ENCODE measurements at regions not wholly inside any gene's neighbourhood (a gene's known extent, or its start where the extent isn't known, plus 50 kb on each side); places are given as distances from the start of the nearest gene placed in this dataset.

DNA sequence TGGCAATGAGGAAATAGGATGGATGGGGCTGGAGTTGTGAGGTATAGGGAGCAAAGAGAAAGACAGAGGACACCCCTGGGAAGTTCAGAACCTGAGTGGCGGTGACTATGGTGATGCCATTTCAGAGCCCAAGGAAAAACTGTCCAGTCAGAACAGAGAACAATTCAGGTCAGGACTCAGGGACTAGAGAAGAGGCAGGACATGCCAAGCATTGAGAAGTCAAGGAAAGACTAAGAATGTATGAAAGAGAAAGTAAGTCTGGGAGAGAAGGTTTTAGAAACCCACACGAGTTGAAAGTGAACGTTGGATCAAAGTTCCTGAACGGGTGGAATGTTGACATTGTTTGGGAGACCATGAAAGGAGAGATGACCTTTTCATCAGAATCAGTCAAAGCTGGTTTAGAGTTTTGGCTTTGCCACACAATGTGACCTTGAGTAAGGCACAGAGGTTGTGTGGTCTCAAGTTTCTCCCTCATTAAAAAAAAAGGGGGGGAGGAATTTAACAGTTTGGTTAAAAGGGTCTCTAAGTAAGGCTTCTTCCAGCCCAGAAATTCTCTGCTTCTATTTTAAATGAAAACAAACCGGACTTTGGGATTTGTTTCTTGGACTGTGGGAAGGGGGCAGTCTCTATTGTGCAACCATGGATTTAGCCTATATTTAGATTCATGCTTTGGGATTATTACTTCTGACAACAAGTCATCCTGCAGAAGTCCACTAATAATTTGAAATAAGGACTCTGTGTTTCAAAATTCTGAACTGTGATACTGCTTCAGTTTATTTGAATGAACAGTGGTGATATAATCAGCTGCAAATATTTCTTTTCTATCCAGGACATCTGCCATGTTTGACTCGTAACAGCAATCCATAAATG is 315.9 kb upstream of the TBL1XR1 start:
- DNase-seq (ENCODE audit: low spot score) = no peak

DNA sequence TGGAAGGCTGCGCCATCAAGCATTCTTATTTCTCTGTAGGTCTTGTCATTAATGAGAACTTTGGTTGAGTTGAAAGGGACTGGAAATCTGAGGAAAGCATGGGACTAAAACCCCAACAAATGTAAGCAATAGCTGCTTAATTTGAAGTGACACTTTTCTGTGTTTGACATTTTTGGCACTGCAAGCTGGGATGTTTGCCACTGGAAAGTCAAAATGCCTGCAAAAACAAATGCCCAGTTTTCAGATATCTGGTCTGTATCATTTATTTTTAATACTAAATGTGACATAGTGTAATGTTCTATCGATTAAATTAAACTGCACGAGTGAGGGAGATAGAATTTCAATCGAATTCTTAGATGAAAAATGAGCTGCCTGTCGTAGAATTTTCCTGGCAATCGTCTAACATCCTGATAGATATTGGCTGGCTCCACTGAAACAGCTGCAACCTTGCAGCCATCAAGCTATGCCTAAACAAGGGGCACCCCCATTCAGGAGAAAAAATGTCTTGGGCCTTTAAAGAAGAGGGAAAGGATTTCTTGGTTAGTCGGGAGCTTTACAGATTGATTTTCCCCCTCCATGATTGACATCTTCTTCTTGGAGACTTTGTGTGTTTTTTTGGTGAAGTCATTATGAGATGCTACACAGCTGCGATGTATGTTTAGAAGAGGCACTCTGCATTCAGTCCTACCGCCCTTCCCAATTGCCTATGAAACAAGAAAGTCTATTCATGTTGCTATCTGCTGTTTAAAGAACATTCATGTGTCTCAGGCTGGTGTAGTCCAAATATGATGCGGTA is 316.7 kb upstream of the TBL1XR1 start:
- DNase-seq (ENCODE audit: low spot score) = peak; percentile 38

DNA sequence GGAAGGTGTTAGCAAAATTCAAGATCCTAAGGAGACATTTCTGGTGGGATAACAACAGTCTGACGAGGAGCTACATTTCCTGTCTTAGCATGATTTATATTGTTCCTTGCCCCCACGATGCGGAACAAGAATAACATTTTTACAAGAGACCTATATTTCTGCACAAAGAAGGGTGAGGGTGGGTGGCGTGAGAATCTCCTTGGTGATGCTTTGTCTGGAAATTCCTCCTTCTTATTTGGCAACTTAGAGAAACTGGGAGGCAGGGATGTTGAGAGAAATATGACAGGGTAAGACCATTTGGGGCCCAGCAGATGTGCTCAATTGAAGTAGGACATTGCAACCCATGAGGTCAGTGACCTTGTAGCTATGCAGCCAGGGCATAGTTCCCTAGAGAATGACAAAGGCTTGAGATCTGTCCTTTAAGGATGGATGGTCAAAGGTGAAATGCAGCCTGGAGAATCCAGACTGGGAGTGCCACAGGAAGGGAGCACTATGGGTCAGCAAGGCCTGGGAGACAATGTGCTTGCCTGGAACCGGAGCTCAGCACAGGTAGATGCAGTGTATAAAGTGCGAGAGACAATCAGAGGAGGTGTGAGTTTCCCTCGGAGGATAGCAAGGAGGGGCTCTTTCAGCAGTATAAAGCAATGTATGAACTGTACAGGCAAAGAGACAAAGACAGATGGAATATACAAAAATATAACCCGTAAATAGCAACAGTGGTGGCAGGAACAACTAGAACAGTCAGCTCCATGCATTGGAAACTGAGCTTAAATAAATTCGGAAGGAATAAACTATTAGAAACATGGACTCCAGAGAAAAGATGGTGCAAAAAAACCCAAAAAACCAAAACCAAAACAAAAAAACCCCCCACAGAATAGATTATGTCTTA is 317.6 kb upstream of the TBL1XR1 start:
- DNase-seq (ENCODE audit: low spot score) = no peak

DNA sequence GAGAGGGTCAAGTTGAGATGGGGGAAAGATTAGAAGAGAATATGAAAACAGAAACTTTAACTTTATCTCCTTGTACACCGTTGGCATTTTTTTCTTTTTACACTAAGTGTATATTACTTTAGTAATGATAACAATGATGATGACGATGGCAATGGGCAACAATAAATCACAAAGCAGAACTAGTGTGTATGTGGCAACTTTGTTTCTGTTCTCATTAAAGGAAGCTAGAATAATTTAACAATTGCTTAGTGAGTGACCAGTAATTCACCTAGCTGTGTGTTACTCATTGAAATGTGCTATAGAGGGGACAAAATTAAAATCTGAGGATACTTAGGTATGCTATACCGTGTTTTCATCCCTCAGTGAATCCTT is 318.5 kb upstream of the TBL1XR1 start:
- no peak for DNase-seq (ENCODE audit: low spot score)

DNA sequence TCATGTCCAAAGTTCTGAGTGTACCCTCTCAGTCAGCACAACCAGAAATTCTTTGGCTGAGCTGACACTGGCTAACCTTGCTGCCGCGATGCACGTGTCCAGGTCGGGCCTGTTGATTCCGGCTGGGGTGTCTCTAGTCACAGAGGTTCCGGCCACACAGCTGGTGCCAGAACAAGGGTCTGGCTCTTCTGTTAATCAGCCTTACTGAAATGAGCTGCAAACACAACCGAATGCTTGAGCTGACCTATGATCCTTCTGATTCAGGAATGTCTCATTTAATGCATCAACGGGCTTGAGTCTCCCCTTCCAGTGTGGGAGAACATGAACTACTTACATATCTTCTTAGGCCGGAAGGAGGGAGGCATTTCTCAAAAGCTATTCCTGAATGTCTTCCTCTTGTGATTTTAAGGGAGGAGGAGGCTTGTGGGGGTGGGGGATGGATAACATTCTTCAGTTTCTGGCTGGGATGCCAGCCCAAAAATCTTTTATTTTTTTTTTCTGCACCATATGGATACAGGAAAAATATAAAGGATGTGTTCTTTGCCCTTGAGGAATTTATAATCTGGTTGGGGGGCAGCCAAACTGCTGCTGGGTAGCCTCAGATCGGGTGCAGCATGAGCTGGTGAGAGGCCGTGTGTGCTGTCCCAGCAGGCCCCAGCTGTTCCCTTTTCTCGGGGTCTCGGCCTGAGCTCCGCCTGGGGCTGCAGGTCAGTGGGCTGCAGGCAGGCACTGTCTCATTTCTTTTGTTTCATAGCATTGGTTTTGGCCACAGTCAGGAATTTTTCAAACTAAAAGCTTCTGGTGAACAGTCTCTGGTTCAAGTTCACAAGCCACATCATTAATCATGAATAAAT is 319.1 kb upstream of the TBL1XR1 start:
- DNase-seq (ENCODE audit: low spot score) = no peak

DNA sequence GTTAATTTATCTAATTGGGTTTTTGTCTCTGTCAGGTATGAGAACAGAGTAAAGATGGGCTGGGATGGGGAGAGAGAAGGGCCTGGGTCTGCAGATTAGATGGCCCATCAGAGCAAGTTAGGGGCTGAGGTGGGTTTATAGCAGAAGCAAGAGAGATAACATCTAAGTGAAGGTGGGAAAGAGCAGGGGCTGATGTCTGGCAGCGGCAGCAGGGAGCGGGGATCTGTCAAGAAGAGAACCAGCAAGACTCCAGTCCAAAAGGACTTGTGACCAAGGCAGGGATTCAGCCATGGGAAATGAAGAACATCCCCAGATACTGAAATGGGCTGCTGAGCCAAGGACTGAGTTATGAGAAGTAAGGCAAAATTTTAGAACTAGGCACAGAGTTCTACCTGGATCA is 320.6 kb upstream of the TBL1XR1 start:
- no peak for DNase-seq (ENCODE audit: low spot score)

DNA sequence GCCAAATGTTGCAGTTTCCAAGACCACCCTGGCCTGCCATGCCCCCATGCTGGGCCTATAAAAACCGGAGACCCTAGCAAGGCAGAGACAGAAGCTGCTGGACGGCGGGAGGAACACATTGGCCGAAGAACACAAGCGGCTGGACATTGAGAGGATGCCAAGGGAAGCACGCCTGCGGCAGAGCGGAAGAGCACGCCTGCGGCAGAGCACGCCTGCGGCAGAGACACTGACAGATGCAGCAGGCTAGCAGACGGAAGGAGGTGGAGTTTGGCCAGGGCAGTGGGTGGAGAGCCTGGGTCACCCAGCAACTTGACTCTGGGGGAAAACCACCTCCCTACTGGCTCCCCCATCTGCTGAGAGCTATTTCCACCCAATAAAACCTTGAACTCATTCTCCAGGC is 322.3 kb upstream of the TBL1XR1 start:
- no peak for DNase-seq (ENCODE audit: low spot score)

DNA sequence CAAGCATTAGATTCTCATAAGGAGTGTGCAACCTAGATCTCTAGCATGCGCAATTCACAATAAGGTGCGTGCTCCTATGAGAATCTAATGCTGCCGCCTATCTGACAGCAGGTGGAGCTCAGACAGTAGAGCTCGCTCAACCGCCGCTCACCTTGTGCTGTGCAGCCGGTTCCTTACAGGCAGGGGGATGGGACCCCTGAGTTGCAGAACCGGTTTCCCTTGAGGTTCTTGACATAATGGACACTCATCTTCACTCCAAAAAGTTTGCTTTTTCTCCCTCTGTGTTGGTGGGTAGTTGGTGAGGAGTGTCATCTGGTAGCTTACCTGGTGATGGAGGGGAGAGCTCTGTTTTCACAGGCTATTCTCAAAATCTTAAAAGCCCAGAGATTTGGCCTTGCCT is 324.0 kb upstream of the TBL1XR1 start:
- no peak for DNase-seq (ENCODE audit: low spot score)

DNA sequence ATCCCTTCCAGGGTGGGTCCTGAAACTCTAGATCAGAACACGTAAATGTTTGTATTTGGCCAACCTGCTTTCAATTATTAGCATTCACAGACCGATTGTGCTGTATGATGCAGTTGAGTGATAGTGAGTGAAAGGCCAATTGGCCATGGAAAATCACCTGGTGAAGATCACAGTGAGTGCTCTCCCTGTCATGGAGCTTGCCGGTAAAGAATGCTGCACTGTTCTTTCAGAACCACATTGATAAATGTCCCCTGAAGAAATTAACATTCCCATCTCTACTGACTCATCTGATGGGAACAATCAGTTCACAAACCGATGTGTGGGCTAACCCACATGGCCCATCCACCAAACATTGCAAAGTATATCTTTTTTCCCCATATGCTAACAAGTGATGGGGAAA is 324.8 kb upstream of the TBL1XR1 start:
- DNase-seq (ENCODE audit: low spot score) = no peak

DNA sequence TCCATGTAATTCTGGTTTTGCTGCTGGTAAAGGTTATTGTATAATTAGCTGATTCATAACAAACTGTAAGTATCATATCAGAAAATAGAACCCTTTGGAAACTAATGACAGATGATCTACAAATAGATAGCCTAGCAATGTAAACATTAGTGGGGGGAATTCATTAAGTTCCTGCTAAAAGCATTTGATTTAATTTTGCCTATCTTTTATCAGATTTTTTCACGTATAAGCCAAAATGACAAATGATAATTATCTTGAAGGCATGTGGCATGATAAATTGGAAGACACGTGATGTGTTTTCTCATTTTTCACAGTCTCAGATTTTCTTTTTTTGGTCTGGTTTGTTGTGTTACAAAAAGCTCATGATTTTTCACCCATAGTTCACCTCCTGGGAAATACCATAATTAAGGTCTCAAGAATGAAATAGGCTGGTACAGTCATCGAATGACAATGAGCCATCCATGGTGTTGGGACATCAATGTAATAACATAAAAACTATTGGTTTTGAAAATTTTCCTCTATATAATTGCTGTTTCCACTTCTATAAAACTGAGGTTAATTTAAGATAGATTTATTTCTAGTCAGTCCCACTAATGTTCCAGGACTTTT is 325.9 kb upstream of the TBL1XR1 start:
- DNase-seq (ENCODE audit: low spot score) = no peak

DNA sequence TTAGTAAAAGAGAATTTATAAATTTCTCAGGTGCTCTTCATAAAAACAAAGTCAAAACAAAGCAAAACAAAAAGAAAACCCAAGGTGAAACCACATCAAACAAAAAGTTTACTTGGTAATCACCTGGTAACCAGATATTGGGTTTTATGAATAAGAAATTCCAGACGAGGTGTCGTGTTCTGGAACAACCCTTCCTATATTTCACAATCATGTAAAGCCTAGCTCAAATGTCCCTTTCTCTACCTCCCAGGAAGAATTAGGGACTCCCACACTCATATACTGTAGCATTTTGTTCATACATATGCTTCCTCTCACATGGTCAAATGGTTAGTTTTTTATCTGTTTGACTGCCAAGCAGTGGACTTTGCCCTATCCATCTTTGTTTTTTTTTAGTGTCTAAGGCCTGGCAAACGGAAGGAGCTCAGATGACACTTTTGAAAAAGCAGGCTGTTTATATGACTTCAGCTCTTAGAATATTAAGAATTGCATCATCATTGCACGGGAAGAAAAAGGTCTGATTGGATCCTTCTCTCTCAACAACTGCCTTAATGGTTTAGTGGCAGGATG is 326.7 kb upstream of the TBL1XR1 start:
- no peak for DNase-seq (ENCODE audit: low spot score)

DNA sequence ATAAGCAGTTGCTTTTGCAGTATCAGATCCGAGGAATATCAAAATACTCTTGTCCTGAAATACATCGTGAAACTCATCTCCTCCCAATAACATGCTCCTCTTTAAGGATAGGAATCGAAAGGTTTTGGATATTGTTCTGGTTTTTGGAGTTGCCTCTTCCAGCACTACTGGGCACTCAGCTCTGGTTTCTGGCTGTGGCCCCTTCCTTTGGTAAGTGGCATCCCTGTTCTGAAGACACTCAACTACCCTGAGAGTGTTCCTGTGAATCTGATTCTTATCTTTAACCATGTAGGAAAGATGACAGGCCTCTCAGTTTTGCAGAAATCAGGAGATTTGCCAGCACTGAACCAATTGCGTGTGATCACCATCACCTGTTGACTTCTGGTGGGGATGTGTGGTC is 327.5 kb upstream of the TBL1XR1 start:
- no peak for DNase-seq (ENCODE audit: low spot score)

DNA sequence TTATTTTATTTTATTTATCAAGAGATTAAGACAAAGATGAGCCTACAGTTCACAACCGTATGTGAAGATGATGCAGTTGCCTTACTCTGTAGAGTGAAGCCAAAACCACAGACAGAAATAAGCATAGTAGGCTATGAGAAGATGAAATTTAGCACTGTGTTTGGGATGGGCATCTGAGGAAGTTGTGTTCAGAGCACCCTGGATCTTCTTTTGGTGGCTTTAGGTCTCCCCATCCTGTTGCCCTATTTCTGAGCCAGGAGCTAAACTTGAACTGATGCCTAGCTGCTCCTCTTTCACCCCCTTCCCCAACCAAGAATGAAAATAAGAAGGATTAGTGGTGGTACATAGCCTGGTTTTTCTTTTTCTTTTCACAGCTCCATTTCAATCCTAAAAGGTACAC is 328.1 kb upstream of the TBL1XR1 start:
- no peak for DNase-seq (ENCODE audit: low spot score)

DNA sequence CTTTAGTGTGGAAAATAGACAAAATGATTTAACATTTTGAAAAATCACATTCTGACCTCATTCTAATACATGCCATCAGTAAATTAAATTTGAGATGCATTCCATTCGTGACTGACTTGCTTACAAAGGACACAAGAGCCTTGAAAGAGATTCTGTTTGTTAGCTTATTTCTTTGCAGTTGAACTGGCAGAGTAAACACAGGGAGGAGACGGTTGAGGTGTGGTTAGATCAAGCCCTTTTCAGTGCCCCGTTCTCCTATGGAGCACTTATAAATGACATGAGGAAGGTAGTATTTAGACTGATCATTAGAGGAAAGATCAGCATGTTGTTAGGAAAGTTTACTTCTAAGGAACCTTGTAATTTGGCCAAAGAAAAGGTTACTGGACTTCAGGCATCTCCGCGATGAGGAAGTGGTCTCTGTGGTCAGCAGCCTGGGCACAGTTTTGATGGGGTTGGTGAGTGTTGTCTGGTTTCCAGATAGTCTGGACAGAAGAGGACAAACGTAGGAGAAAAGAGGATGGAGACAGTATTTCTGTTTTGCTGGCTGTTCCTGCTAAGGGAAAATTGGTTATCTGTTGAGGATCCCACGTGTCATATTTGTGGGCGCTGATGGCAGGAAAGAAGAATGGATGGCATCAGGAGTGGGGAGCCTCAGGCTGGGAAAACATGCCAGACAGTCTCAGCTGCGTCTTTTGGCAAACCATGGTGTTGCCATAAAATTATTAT is 328.9 kb upstream of the TBL1XR1 start:
- peak; percentile 59 for DNase-seq (ENCODE audit: low spot score)

DNA sequence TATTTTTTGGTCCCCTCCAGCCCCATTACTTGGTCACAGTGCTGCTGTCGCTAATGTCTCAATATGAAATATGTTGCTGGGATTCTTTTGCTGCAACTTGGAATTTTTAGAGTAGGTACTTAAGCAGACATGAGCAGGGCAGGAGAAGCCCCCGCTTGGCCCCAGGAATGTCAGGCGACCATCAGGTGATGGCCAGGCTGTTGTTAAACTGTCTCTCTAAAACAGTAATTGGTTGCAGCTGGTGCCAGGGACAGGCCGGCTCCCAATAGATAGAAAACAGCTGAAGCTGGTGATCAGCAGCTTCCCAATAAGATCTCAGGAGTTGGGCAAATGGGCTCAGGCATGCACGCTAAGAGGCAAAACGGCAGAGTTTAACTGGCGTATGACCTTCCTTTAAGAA is 329.9 kb upstream of the TBL1XR1 start:
- no peak for DNase-seq (ENCODE audit: low spot score)

DNA sequence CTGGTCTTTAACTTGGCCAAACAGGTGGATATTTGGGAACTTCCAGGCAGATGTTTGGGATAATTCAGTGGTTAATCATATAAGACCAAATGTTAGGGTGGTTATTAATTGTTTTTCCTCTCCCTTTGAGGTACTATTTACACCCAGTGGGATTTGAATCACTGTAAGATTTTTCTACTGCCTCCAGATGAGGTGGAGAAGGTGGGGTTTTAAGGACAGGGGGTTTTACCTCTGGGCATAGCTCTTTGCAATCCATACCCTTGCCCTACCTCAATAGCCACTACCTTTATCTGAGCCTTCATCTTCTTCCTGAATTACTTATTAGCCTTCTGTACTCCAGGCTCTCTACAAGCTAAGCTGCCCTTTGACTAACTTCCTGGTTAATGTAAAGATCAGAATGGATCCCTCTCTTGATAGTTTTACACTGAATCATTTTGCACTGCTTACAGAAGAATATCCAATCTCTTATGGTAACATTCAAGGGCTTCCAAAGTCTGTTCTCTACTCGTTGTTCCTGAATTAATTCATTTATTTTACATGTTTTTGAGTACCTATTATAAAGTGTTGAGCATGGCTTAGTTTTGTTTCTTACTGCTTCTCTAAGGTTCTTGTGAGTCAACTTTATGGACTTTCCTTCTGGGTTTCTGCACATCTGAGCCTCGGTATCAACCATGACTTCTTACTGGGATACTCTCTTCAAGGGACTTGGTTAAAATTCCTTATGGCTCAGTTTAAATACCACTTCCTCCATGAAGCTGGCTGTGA is 331.2 kb upstream of the TBL1XR1 start:
- DNase-seq (ENCODE audit: low spot score) = no peak

DNA sequence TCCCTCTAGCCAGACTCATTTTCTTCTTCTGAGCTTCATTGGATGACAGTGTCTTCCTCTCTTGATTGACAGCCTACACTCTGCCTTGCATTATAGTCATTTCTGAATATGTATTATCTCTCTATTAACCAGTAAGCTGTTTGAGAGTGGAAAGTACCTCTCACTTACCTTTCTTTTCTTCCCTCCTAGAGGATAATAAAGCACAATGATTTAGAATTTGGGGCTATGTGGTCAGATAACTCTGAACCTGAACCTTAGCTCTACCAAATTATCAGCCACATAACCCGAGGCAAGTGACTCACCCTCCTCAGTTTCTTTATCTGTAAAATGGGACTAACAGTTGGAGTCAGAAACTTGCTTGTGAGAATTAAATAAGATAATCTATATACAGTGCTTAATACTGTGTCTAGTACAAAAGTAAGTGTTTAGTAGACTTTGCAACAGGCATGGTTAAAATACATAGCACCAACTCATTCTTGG is 331.8 kb upstream of the TBL1XR1 start:
- no peak for DNase-seq (ENCODE audit: low spot score)

DNA sequence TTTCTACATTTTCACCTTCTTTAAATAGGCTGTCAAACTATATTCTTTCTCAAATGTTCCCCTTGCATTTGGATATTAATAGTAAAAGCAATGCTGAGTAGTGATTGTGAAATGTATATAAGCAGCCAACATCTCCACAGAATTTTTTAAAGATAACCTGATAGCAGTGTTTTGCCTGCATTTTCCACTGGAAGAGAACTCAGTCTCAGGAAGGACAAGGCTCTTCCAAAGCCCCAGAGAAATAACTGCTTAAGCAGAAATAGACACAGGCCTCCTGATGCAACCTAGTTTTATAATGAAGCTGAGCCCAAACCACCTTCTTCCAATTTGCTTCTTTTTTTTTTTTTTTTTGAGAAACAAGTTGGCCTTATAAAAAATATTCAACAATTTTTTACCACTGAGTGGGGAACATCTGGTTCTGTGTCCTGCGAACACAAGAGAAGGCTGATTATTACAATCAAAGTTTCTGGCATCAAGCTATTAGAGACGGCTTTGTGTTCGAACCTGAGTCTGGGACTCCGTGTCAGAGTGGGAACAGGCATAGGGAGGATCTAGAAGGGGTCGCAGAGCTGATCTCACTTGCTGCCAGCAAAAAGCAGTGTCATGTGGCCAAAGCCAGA is 332.5 kb upstream of the TBL1XR1 start:
- no peak for DNase-seq (ENCODE audit: low spot score)

DNA sequence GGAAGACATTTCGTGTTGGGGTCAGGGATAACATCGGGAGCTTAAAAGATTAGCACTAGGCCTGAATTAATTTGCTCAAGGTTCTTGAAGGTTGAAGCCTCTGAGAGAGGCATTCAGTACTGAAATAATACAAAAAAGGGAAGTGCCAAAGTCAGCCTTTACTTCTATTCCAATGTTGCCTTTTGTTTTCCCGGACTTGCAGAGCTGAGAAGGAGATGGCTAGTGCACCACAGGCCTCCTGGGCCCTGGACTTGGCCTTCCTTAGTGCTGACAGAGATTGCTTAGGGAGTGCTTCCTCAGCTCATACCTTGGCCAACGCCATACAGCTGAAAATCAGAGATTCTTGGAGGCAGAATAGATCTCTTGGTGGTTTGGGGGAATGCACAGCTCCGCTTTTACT is 333.6 kb upstream of the TBL1XR1 start:
- DNase-seq (ENCODE audit: low spot score) = no peak

Data from pons (tissue), 1 donor.